NCI-H187 (cell line): ENCODE measurements at regions not wholly inside any gene's neighbourhood (a gene's known extent, or its start where the extent isn't known, plus 50 kb on each side); places are given as distances from the start of the nearest gene placed in this dataset.
"Not testable (repeated sequence)": the region's sequence is repeated elsewhere in the genome, so short reads cannot be mapped to it uniquely, and the experiment has no call there.

Experiments
- DNase-seq, 2 experiments: peaks; one replicate each; lab custom pipeline; 2025; lab: John Stamatoyannopoulos, UW

DNA sequence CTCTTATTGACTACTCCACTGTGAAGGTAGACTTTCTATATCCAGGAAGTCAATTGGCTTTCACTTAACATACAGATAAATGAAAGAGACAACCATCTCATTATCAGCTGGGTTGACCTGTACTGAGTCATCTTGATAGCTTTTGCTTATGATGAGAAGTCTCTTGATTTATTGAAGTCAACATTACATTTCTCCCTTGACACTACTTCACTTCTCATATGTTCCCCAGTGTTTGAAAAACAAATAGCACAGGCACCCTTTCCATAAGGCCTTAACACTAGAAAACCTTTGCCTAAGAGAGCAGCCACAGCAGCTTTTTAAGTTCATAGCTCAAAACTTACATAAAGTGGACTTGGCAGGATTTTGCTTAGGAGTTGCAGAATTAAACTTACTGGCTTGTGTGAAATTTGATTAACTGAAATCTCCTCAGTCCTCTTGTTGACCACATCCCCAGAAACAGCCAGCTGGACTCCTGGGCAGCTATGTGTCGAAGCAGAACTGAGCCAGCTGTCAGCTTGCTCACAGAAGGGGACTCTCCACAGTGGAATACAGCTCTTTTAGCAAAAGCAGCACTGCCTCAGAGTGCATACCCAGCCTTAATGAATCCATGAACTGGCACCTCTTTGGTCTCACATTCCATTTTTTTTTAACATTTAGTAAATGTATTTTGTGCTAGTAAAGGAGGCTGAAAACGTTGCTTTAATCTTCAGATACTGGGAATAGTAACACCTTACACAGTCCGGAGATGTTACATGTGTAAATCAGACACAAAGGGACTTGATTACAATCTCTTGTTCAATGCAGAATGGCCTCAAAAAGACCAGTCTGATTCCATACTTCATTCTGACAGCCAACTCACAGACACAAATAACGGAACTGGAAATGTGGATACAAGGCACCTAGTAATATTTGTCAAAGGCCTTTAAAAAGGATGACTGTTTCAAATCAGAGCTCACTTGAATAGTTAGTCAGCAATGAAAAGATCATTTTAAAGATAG, 1532.7 kb downstream of the HACE1 start:
- no peak for DNase-seq

DNA sequence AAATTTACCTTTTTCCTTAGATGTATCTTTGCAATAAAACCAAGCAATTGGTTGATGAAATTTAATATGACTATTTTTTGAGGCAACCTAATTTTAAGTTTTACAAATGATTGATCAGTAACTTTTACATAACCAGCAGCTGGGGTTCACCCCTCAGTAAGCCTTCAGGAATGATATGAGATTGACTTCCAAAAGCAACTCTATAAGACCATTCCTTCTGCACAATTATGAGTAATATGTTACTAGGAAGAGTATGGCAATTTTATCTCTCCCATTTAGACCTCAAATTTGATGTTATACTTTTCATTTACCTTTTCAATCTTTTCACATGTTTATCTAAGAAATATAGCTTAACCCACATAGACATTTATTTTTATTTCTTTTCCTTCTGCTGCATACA, 1546.3 kb downstream of the HACE1 start:
- no peak for DNase-seq

DNA sequence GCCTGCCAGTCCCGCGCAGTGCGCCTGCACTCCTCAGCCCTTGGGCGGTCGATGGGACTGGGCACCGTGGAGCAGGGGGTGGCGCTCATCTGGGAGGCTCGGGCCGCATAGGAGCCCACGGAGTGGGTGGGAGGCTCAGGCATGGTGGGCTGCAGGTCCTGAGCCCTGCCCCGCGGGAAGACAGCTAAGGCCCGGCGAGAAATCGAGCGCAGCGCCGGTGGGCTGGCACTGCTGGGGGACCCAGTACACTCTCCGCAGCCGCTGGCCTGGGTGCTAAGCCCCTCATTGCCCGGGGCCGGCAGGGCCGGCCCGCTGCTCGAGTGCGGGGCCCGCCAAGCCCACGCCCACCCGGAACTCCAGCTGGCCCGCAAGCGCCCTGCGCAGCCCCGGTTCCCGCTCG, 1565.3 kb downstream of the HACE1 start:
- DNase-seq = not testable (repeated sequence)

DNA sequence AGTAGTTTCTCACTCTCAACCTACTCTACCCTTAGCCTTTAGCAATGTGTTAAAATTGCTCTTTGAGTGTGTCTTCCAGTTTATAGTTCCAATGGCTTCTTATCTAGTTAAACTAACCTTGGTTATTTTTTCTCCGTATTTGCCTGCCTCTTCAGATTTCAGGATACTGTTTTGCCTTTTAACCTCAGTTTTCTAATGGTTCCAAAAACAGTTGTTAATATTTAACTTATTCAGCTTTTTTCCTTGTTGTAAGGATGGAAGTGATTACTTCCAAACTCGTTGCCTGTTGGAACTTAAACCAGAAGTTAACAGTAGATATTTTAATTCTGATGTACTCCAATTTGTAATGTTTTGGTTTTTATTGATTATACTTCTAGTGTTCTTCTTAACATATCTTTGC, 1574.9 kb downstream of the HACE1 start:
- no peak for DNase-seq

DNA sequence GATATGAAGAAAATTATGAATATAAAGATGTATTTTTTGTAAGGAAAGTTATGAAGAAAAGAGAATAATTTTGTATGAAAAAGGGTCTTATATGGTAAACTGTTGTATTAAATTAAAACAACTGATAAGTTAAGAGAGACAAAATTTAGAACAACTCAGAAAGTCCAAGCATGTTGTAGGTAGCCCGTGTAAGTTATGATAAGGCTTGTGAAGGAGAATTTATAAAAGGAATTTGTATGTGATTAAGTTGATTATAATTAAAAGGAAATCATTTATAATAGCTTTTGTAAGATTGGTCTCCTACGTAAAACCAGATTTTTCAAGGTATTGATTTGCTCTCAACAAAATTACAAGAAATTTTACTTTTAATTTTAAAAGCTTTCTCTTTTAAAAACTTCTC, 1579.3 kb downstream of the HACE1 start:
- no peak for DNase-seq

DNA sequence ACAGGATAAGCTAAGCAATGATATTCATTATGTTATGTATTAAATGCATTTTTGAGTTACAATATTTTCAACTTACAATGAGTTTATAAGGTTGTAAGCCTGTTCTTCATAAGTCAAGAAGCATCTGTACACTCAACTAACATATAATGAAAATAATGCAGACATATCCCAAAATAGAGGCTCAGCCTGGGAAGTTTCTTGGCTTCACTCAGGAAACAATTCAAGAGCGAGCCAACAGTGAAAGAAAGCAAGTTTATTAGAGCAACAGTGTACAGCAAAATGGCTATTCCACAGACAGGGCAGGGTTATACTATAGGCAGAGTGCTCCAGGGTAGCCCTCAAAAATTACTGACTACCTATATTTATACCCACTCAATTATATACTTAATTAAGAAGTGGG, 1581.8 kb downstream of the HACE1 start:
- no peak for DNase-seq

DNA sequence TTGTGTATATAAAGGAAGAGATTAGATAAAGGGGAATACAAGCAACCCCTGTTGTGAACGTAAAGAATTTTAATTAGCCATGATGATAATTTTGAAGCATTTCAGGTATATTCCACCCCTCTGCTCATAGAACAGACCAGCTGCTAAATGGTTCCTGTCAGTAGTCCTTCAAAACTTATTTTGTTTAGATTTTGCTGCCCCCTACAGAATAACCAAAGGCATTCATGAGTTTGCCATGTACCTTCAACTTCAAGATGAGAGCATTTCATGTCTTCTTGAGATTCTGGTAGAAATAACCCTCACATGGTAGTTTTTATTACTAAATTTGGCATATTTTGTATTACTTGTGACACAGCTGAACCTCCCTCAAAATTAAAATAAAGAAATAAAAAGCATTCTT, 1586.7 kb downstream of the HACE1 start:
- DNase-seq = no peak

DNA sequence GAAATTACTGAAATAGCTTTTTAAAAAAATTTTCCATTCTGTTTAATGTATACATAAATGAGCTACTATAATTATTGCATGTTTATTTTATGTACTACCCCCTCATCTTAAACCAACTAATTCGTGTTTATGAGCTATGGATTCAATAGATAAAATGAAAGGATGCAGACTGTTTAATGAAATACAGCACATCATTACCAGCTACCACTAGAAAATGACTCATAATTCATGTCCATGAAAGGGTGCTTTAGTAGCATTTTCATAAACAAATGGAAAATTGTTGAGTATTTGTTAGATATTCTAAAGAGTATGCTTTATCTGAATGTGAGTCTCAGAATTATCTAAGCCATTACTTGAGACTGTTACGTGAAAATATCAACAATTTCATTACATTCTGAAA, 1590.1 kb downstream of the HACE1 start:
- DNase-seq = no peak

DNA sequence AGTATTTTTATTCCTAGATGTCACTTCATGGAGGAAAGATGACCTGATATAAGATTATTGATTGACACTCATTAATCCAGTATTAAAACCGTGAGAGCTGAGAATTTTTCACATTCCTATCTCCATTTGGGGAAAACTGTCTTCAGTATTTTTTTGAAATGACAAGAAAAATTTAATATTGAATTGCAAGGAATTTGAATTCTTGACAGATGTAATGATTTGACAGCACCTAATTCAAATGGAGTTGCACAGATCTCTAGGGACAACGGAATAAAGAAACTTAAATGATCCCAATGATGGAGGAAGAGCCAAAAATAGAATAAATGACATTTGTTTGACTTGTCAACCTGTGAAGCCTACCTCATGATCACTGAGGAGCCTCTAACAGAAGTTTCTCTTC, 1591.4 kb downstream of the HACE1 start:
- no peak for DNase-seq

DNA sequence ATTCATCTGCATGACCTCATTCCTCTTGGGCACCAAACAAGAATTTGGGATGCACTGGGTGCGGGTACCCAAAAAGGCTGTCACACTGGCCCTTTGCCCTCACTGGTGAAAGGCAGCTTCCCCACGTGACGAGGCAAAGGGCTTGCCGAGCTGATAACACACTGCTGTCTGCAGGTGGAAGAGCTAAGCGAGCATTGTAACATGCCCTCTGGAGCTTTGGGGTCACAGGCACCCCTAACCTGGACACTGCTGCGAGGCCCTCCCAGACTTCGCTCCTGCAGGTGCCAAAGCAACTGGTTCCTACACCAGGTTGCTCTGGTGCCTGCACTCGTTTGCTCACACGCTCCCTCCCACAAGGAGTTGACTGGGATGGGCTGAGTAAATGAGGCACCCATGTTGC, 1595.7 kb downstream of the HACE1 start:
- DNase-seq = no peak

DNA sequence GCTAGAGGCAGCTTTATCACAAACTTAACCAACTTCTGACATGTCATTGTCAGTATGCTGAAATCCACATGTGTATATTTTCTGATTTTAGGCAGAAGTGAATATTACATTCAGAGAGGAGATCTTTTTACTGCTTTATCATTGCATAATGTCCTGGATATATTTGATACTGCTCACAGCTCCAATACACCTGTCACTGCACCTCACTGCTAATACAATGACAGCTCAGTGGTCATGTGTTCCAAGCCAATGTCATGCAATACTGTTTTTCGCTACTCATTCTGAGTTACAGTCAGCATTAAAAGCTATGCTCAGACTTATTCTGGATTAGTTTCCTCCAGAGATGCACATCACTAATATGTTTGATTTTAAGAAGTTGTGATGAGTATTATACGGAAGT, 1604.6 kb downstream of the HACE1 start:
- DNase-seq = no peak

DNA sequence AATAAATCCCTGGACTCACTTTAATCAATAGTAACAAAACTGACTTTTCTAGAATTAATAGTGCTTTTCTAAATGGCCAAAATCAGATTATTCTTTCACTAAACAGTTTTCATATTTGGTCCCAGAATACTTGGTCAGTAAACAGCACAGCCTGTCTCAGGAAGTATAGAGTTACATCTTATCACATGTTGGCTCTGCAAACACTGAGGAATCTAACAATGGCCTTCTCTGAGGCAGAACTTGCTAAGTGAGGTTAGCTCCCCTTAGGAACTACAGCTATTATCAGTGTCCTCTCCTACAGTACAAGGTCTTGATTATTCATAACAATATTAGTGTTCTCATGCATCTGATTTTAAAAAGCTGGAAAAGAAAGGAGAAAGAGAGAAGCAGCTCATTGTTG, 1622.8 kb downstream of the HACE1 start:
- no peak for DNase-seq

DNA sequence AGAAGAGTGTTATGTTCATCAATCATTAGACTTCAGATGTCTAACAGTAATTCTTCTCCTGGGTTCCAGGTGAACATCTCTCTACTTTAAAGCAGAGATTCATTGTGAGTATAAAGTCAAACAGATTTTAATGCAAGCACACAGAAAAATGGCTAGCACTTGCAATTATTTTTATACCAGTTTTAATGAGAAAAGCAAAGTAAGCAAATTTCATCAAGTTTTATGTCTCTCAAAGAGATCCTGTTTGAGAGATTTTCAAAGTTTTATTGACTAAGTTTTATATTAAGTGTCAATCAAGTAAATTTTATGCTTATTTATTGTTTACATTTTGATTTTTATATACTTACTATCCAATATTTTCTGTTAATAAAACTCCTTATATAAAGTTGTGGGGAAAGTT, 1628.5 kb downstream of the HACE1 start:
- no peak for DNase-seq

DNA sequence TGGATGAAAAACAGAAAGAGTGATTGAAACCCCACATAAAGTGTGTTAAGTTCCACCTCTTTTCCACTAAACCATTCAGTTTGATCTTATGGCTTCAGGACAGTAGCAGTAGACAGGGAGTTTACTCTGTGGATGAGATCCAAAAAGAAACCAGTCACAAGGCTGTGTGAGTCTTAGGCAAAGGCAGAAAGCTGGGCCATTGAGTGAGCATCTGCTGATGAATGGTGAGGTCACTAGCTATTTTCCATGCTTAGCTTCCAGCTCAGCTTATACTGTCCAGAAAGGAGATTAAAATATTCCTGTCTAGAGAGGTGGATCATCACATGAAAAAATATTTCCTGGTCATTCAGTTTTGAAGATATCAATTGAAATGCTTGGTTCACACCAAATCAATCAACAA, 1643.9 kb downstream of the HACE1 start:
- no peak for DNase-seq

DNA sequence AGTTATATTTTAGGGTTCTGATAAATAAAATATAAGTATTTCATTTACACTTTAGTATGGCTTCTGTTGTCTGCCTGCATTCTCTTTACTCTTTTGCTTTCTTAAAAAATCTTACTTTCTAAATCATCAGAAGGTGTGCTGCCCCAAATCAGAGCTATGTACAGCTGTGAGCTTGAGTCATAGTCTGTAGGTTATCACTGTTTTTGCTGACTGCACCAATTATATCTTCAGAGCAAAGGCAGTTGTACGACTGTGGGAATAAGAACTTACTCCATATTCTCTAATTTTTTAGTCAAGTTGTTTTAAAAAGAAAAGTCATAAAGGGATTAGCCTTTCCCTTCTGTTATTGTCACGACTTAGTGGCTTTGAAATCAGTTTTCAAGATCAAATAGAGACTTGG, 1649.0 kb downstream of the HACE1 start:
- no peak for DNase-seq

DNA sequence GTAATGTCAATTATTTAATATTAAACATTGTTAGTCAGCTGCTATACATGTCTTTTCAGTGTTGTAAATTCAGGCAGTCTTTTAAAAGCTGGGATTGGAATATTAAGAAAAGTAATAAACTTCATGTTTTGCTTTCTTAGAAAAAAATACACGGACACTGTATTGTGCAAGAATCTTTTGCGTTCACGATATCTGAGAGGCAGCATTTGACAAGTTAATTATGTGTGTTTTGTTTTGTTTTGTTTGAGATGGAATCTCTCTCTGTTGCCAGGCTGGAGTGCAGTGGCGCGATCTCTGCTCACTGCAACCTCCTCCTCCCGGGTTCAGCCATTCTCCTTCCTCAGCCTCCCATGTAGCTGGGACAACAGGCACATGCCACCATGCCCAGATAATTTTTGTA, 1661.3 kb downstream of the HACE1 start:
- DNase-seq = no peak

DNA sequence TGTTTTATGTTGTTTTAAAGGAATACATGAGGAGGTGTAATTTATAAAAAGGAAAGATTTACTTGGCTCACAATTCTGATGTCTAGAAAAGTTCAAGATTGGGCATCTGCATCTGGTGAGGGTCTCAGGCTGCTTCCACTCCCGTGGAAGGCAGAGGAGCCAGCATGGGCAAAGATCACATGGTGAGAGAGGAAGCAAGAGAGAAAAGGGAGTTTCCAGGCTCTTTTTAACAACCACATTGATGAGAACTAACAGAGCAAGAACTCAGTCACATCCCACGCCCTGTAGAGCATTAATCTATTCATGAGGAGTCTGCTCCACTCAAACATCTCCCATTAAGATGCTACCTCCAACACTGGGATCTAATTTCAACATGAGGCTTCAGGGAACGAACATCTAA, 1666.3 kb downstream of the HACE1 start:
- no peak for DNase-seq

DNA sequence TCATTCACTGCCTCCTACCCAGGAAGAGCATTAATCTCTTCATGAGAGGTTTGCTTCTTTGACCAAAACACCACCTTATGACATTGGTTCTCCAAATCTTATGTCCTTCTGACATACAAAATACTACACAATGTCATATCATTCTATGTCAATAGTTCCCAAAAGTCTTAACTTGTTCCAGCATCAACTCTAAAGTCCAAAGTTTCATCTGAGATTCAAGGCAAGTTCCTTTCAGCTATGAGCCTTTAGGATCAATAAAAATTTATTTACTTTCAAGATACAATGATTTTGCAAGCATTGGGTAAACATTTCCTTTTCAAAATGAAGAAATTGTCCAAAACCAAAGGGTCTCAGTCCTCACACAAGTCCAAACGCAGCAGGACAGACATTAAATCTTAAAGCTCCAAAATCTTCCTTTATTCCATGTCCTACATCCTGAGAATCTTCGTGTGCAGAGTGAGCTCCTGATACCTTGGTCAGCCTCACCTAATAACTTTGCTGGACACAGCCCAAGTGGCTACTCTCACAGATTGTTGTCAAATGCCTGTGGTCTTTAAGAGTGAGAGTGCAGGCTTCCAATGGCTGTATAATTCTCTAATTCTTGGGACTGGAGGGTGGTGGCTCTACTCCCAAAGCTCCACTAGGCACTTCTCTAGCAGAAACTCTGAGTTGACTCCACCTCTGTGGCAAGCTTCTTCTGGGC, 1668.2 kb downstream of the HACE1 start:
- DNase-seq = no peak

DNA sequence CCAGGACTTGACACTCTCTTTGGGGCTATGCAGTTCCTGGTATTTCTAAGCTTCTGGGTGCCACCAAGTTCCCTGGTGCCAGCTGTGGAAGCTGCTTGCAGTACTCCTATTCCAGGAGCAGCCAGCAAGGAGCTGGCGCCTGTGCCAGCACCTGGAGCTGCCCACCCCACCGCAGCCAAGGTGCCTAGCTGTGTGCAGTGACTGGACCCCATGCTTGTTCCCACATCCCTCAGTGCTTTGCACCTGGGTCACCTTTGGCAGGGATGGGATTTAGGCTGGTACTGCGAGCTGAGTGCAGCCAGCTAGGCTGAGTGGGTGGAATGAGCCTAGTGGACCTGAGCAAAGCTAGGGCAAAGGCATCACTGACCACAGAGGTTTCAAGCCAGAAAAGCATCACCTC, 1674.9 kb downstream of the HACE1 start:
- DNase-seq = no peak

DNA sequence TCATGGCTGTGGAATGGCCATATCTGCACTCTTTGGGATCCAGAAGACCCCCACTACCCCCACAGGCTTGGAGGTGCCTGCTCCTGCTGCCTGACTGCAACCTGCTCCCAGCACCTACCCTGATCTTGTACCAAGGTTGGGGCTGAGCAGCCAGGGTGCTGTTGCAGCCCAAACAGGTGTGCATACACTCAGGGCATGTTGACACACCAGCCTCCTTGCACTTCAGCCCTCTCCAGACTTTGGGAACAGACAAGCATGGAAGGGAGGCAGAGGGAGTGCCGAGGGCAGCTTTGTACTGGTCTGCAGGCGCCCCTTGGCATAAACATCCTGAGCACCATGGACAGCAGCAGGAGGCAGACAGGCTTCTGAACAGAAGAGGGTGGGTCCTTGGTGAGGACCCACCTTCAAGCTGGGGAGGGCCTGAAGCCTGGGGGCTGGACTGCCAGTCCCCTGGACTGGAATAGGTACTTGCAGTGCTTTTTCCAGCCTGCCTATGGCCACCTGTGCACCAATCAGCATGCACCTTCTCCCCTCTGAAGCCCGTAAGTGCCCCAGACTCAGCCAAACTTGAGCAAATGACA, 1675.8 kb downstream of the HACE1 start:
- no peak for DNase-seq

DNA sequence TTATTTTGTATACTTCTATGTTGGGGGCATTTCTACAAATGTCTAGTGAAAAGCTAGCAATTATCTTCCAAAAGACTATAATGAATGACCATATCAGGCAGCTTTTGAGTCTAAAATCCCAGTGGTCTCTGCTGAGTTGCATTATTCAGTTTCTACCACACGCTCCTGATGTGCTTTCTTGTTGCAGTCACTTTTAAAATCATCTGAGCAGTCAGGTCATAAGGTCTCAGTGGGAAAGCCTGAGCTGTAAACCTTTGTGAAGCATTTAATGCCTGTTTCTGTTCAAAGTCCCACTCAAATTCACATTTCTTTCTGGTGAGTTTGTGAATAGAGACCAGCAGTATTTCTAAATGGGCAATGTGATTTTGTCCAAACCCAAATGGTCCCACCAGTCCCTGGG, 1681.5 kb downstream of the HACE1 start:
- no peak for DNase-seq

DNA sequence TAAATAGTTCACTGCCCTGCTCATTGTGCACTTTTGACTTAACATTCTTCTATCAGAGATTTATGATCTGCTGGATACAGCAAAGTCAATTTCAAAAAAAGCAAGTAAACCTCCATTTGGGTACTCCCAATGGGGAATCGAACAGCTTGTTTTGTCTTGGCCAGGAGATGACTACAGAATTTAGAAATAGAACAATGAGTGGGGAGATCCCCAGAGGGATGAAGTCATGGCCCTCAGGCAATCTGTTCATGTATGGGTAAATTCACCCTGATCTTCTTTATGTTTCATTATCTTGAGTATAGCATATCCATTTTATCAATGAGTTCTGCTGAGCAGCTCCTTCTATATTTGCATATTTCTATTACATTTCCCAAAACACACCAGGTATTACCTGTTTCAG, 1681.9 kb downstream of the HACE1 start:
- DNase-seq = no peak

DNA sequence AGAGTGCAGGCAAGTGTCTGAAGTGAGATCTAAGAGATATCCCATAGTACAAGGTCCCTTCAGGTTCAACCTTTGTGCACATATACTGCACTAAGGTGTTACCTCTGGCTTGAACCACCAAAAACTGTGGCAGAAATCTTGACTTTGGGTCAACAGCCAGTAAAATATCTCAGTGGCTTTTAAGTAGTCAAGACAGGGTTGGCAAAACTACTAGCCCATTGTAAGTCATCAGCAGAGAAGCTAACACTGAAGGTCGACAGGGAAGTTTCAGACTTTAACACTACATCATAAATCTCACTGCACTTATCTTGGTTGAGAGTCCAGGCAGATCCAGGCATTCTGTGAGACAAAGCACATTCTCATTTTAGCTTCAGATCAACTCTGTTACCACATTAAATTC, 1684.7 kb downstream of the HACE1 start:
- DNase-seq = no peak
